DOHH2 (cell line): ENCODE measurements at regions not wholly inside any gene's neighbourhood (a gene's known extent, or its start where the extent isn't known, plus 50 kb on each side); places are given as distances from the start of the nearest gene placed in this dataset.
A peak's percentile ranks its signal among the peaks of the same experiment; 100 is the strongest.

Experiments used
- H3F3A ChIP-seq: fragments of 200-600 bp; sonication (generic), shearing (Covaris generic); 2 replicates; pipeline ENCODE4 v1.6.0; 2016; ENCODE audit warnings: antibody characterized with exemption, mild to moderate bottlenecking; ENCODE audit not compliant: control insufficient read depth, insufficient read depth
- H3K27ac ChIP-seq: fragments of 200-600 bp; sonication (generic); 2 replicates; pipeline ENCODE4 v1.5.1; 2014; ENCODE audit warnings: low read depth, mild to moderate bottlenecking, low read length, moderate library complexity
- H3K27me3 ChIP-seq: fragments of 200-600 bp; sonication (generic); 2 replicates; pipeline ENCODE4 v1.6.1; 2014; ENCODE audit warnings: mild to moderate bottlenecking, low read length, mixed read lengths; ENCODE audit not compliant: control insufficient read depth
- H3K36me3 ChIP-seq: fragments of 200-600 bp; sonication (generic); 2 replicates; pipeline ENCODE4 v1.6.1; 2014; ENCODE audit warnings: mild to moderate bottlenecking, low read length, moderate library complexity, mixed read lengths; ENCODE audit not compliant: control insufficient read depth
- H3K4me1 ChIP-seq: fragments of 200-600 bp; sonication (generic); 2 replicates; pipeline ENCODE4 v1.6.1; 2014; ENCODE audit warnings: mild to moderate bottlenecking, low read length, mixed read lengths; ENCODE audit not compliant: control insufficient read depth
- H3K4me2 ChIP-seq: fragments of 200-600 bp; sonication (generic); 2 replicates; pipeline ENCODE4 v1.6.0; 2014; ENCODE audit warnings: mild to moderate bottlenecking, low read length, moderate library complexity
- H3K4me3 ChIP-seq: fragments of 200-600 bp; sonication (generic); 2 replicates; pipeline ENCODE4 v1.5.1; 2014; ENCODE audit warnings: mild to moderate bottlenecking, low read length, mixed read lengths
- H3K79me2 ChIP-seq: fragments of 200-600 bp; sonication (generic); 2 replicates; pipeline ENCODE4 v1.6.1; 2014; ENCODE audit warnings: mild to moderate bottlenecking, low read length, mixed read lengths; ENCODE audit not compliant: control insufficient read depth
- H3K9me2 ChIP-seq: fragments of 200-600 bp; sonication (generic); replicated peaks from 2 replicates; pipeline ENCODE4 v1.6.1; 2014; ENCODE audit warnings: mild to moderate bottlenecking, low read length, mixed read lengths; ENCODE audit not compliant: control insufficient read depth
- H3K9me3 ChIP-seq: fragments of 200-600 bp; sonication (generic); 2 replicates; pipeline ENCODE4 v1.6.1; 2014; ENCODE audit warnings: antibody characterized with exemption, low read length, mixed read lengths; ENCODE audit not compliant: control insufficient read depth, insufficient read depth
- H4K20me1 ChIP-seq: fragments of 200-600 bp; sonication (generic); 2 replicates; pipeline ENCODE4 v1.6.0; 2014; ENCODE audit warnings: low read depth, mild to moderate bottlenecking, antibody characterized with exemption, low read length, moderate library complexity; ENCODE audit not compliant: control insufficient read depth, insufficient read depth
- CTCF ChIP-seq: fragments of 200-600 bp; sonication (generic); IDR thresholded peaks from one replicate; pipeline ENCODE4 v1.5.1; 2014; ENCODE audit warnings: antibody characterized with exemption, mild to moderate bottlenecking, low read depth, low read length; ENCODE audit not compliant: poor library complexity, severe bottlenecking
- EZH2phosphoT487 ChIP-seq: fragments of 200-600 bp; sonication (generic); IDR thresholded peaks from 2 replicates; pipeline ENCODE4 v1.6.1; 2017; ENCODE audit warnings: borderline replicate concordance, mild to moderate bottlenecking, antibody characterized with exemption, low read length, moderate library complexity, mixed read lengths

GRCh38 chr13:73842184-73842583 lies 292.0 kb downstream of the KLF12 start:
- Histone ChIP-seq H3K27ac (no peak overlapping the region), H3F3A (peaks cover 9% of the 10 kb centered on the region), H3K4me1 (peaks cover 16% of the 10 kb centered on the region), H3K27me3 (no peaks in the 10 kb centered on the region), H3K4me3 (no peak overlapping the region), H3K79me2 (no peaks in the 10 kb centered on the region; the same call in none of the 2 replicates), H3K9me2 (no peaks in the 10 kb centered on the region), H4K20me1 (no peaks in the 10 kb centered on the region), H3K9me3 (no peaks in the 10 kb centered on the region), H3K4me2 (no peak overlapping the region), H3K36me3 (peaks cover 23% of the 10 kb centered on the region)
- TF ChIP-seq CTCF (no peak), EZH2phosphoT487 (no peak)

GRCh38 chr13:73837147-73837546 lies 297.1 kb downstream of the KLF12 start:
- Histone ChIP-seq H3K4me3 (no peak overlapping the region), H4K20me1 (no peaks in the 10 kb centered on the region; the same call in 1 of the 2 replicates), H3K36me3 (no peaks in the 10 kb centered on the region; the same call in 1 of the 2 replicates), H3K9me3 (no peaks in the 10 kb centered on the region), H3K4me1 (peaks cover 40% of the 10 kb centered on the region), H3F3A (peaks cover 10% of the 10 kb centered on the region), H3K27ac (no peak overlapping the region), H3K9me2 (no peaks in the 10 kb centered on the region), H3K4me2 (no peak overlapping the region), H3K27me3 (no peaks in the 10 kb centered on the region), H3K79me2 (peaks cover 13% of the 10 kb centered on the region)
- TF ChIP-seq CTCF, result no peak
- TF ChIP-seq EZH2phosphoT487, result no peak

GRCh38 chr13:73835138-73835721 lies 299.0 kb downstream of the KLF12 start:
- Histone ChIP-seq H3K36me3 (no peaks in the 10 kb centered on the region; the same call in 1 of the 2 replicates), H4K20me1 (no peaks in the 10 kb centered on the region; the same call in 1 of the 2 replicates), H3K27ac (no peak overlapping the region; the same call in 1 of the 2 replicates), H3K79me2 (peaks cover 13% of the 10 kb centered on the region), H3K9me2 (no peaks in the 10 kb centered on the region), H3F3A (peaks cover 10% of the 10 kb centered on the region), H3K4me1 (peaks cover 40% of the 10 kb centered on the region), H3K4me3 (no peak overlapping the region), H3K27me3 (no peaks in the 10 kb centered on the region), H3K9me3 (no peaks in the 10 kb centered on the region), H3K4me2 (peak overlapping the region; percentile 28)
- TF ChIP-seq EZH2phosphoT487, result no peak
- TF ChIP-seq CTCF, result peak; percentile 71
